GM12874 (cell line): ENCODE measurements at regions not wholly inside any gene's neighbourhood (a gene's known extent, or its start where the extent isn't known, plus 50 kb on each side); places are given as distances from the start of the nearest gene placed in this dataset.

ENCODE experiments used
- CTCF ChIP-seq: IDR thresholded peaks from 2 replicates; pipeline ENCODE4 v1.5.1; 2011; ENCODE audit warnings: low read depth, mild to moderate bottlenecking, control low read depth, low read length, moderate library complexity; ENCODE audit not compliant: insufficient read depth

GRCh38 chr6:141029908-141030307 is 1102.8 kb upstream of the GJE1 start:
- no peak for TF ChIP-seq CTCF

GRCh38 chr6:141028791-141029280 is 1103.9 kb upstream of the GJE1 start:
- no peak for TF ChIP-seq CTCF

- TF ChIP-seq CTCF, result no peak
Observed at GRCh38 chr6:141026504-141026903, 1106.2 kb upstream of the GJE1 start.

- TF ChIP-seq CTCF, result no peak
Observed at GRCh38 chr6:141024526-141024925, 1108.2 kb upstream of the GJE1 start.

- TF ChIP-seq CTCF, result no peak
Observed at GRCh38 chr6:141017941-141018340, 1114.8 kb upstream of the GJE1 start.

- TF ChIP-seq CTCF, result no peak
Observed at GRCh38 chr6:141000917-141001316, 1131.8 kb upstream of the GJE1 start.

GRCh38 chr6:140993515-140993914 is 1139.2 kb upstream of the GJE1 start:
- no peak for TF ChIP-seq CTCF

- TF ChIP-seq CTCF, result no peak
Observed at GRCh38 chr6:140992678-140993077, 1140.0 kb upstream of the GJE1 start.
